ENCODE measurements at regions not wholly inside any gene's neighbourhood (a gene's known extent, or its start where the extent isn't known, plus 50 kb on each side); places are given as distances from the start of the nearest gene placed in this dataset.

DNA sequence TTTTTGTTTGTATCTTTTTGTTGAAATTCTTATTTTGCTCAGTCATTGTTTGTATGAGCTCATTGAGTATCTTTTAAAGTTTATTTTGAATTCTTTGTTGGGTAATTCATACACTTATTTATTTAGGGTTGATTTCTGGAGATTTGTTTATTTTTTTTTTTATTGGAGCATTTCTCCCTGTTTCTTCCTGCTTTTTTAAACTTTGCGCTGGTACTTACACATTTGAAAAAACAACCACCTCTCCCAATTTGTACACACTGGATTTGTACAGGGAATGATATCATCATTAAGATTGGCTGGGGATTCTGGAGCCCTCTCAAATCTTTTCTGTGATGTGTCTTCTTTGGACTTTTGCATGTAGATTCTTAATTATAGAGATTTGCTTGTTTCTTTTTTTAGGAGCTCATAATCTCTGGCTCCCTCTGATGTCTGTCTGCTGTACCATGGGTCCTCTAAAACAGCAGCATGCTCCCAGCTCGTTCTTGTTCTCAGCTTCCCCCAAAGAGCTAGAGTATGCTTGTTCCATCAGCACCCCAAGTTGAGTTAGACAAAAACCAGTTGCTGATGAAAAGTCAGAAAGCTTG lies 310.7 kb downstream of the DUSP10 start:
- no TSS peak for BruUV-seq (replicated peaks)
- Mint-ChIP-seq H3K36me3 (ENCODE audit: insufficient read depth, unreplicated experiment) (no peaks in the 10 kb centered on the region), H3K4me1 (ENCODE audit: low read depth, unreplicated experiment) (no peaks in the 10 kb centered on the region), H3K4me3 (ENCODE audit: unreplicated experiment) (no peak overlapping the region), H3K27ac (ENCODE audit: unreplicated experiment) (no peak overlapping the region), H3K27me3 (ENCODE audit: insufficient read depth, unreplicated experiment) (no peaks in the 10 kb centered on the region), H3K9me3 (ENCODE audit: unreplicated experiment) (peaks cover 13% of the 10 kb centered on the region)
- no peaks in the 10 kb centered on the region for H3K4me1 ChIP-seq
- H3K36me3 ChIP-seq (ENCODE audit: control insufficient read depth, insufficient read depth, low read length), result no peaks in the 10 kb centered on the region
- ChIA-PET CTCF (interaction anchor here (3.0 kb wide), 1 partner anchor 167 kb away, joined by 10 read pairs; no protein-coding TSS in a partner anchor), POLR2A (no interaction called here)
- DNase-seq, result no peak
- H3K4me3 ChIP-seq (ENCODE audit: low read depth, low read length), result no peak overlapping the region
- intact Hi-C loops (cut with micrococcal nuclease; ENCODE audit: unreplicated experiment), result no loop called here
- no peaks in the 10 kb centered on the region for H3K27me3 ChIP-seq (replicated peaks; ENCODE audit: control insufficient read depth, insufficient read depth, low read length)
- H3K9me3 ChIP-seq, result no peaks in the 10 kb centered on the region; the same call in 1 of the 2 replicates
- TF ChIP-seq, protein P1, sequence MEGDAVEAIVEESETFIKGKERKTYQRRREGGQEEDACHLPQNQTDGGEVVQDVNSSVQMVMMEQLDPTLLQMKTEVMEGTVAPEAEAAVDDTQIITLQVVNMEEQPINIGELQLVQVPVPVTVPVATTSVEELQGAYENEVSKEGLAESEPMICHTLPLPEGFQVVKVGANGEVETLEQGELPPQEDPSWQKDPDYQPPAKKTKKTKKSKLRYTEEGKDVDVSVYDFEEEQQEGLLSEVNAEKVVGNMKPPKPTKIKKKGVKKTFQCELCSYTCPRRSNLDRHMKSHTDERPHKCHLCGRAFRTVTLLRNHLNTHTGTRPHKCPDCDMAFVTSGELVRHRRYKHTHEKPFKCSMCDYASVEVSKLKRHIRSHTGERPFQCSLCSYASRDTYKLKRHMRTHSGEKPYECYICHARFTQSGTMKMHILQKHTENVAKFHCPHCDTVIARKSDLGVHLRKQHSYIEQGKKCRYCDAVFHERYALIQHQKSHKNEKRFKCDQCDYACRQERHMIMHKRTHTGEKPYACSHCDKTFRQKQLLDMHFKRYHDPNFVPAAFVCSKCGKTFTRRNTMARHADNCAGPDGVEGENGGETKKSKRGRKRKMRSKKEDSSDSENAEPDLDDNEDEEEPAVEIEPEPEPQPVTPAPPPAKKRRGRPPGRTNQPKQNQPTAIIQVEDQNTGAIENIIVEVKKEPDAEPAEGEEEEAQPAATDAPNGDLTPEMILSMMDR (IDR thresholded peaks at IDR 0.05; ENCODE audit: insufficient read depth in 1 of 2, low read depth in 1 of 2, low read length in 1 of 2, severe bottlenecking in 1 of 2, unreplicated experiment in 1 of 2), result no peak

DNA sequence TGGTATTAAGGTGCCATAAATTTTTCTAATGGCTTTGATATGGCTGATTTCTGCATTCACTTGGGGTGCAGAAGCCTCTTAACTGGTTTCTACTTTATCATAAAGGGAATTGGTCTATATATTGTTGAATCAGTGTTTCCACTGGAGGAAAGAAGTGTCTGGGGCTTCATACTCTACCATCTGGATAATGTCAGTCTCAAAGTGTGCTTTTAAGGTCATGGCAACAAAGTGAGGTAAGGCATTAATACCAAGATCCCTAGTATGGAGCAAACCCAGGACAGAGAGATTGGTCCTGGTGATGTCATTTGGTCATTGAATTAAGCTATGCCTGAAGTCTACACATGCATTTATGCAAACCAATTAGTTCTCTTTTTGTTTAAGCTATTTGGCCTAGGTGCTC lies 309.9 kb downstream of the DUSP10 start:
- no peaks in the 10 kb centered on the region for H3K27me3 ChIP-seq (replicated peaks; ENCODE audit: control insufficient read depth, insufficient read depth, low read length)
- no peaks in the 10 kb centered on the region for H3K4me1 Mint-ChIP-seq (ENCODE audit: low read depth, unreplicated experiment)
- H3K4me1 ChIP-seq, result no peaks in the 10 kb centered on the region
- ChIA-PET CTCF (interaction anchor here (3.0 kb wide), 1 partner anchor 168 kb away, joined by 10 read pairs; no protein-coding TSS in a partner anchor), POLR2A (no interaction called here)
- H3K36me3 Mint-ChIP-seq (ENCODE audit: insufficient read depth, unreplicated experiment), result no peaks in the 10 kb centered on the region
- H3K27ac Mint-ChIP-seq (ENCODE audit: unreplicated experiment), result no peak overlapping the region
- H3K4me3 Mint-ChIP-seq (ENCODE audit: unreplicated experiment), result no peak overlapping the region
- no peaks in the 10 kb centered on the region for H3K36me3 ChIP-seq (ENCODE audit: control insufficient read depth, insufficient read depth, low read length)
- H3K9me3 ChIP-seq, result no peaks in the 10 kb centered on the region; the same call in 1 of the 2 replicates
- BruUV-seq (replicated peaks), result no TSS peak
- no peak for DNase-seq
- no peaks in the 10 kb centered on the region for H3K27me3 Mint-ChIP-seq (ENCODE audit: insufficient read depth, unreplicated experiment)
- H3K4me3 ChIP-seq (ENCODE audit: low read depth, low read length), result no peak overlapping the region
- intact Hi-C loops (cut with micrococcal nuclease; ENCODE audit: unreplicated experiment), result no loop called here
- TF ChIP-seq, protein P1 (IDR thresholded peaks at IDR 0.05; ENCODE audit: insufficient read depth in 1 of 2, low read depth in 1 of 2, low read length in 1 of 2, severe bottlenecking in 1 of 2, unreplicated experiment in 1 of 2), result no peak
- H3K9me3 Mint-ChIP-seq (ENCODE audit: unreplicated experiment), result peaks cover 10% of the 10 kb centered on the region

DNA sequence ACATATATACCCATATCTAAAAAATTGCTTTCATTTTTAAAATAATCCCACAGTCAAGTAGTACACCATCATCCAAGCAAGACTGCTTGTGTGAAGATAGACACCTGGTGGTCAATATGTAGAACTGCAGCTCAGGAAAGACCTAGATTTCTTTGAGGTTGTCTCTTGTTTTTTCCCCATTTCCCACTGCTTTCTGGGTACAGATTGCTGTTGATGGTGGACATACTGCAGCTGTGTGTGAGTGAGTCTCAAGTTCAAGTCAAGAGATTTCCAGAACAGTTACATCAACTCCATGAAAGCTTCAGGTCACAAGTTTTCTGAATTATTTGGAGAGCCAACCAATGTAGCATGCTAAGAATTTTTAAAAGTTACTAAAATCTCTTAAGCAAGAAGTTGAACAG lies 306.4 kb downstream of the DUSP10 start:
- Mint-ChIP-seq H3K9me3 (ENCODE audit: unreplicated experiment) (no peaks in the 10 kb centered on the region), H3K4me1 (ENCODE audit: low read depth, unreplicated experiment) (no peaks in the 10 kb centered on the region), H3K36me3 (ENCODE audit: insufficient read depth, unreplicated experiment) (no peaks in the 10 kb centered on the region), H3K27ac (ENCODE audit: unreplicated experiment) (no peak overlapping the region), H3K27me3 (ENCODE audit: insufficient read depth, unreplicated experiment) (no peaks in the 10 kb centered on the region), H3K4me3 (ENCODE audit: unreplicated experiment) (no peak overlapping the region)
- peak in 1 of 2 experiments; percentile 27 for DNase-seq
- Histone ChIP-seq H3K9me3 (no peaks in the 10 kb centered on the region), H3K4me1 (no peaks in the 10 kb centered on the region), H3K27me3 (replicated peaks; ENCODE audit: control insufficient read depth, insufficient read depth, low read length) (no peaks in the 10 kb centered on the region), H3K4me3 (ENCODE audit: low read depth, low read length) (no peak overlapping the region), H3K36me3 (ENCODE audit: control insufficient read depth, insufficient read depth, low read length) (no peaks in the 10 kb centered on the region)
- intact Hi-C loops (cut with micrococcal nuclease; ENCODE audit: unreplicated experiment), result loop anchor here (1.0 kb wide), 4 partner anchors 100 to 561 kb away; no protein-coding TSS in a partner anchor
- CTCF ChIA-PET, result interaction anchor here (2.6 kb wide), 1 partner anchor 172 kb away, joined by 51 read pairs; no protein-coding TSS in a partner anchor
- TF ChIP-seq, protein P1 (IDR thresholded peaks at IDR 0.05; ENCODE audit: insufficient read depth in 1 of 2, low read depth in 1 of 2, low read length in 1 of 2, severe bottlenecking in 1 of 2, unreplicated experiment in 1 of 2), result peak; percentile 88
- POLR2A ChIA-PET, result interaction anchor here (1.0 kb wide), 1 partner anchor 172 kb away, joined by 3 read pairs; no protein-coding TSS in a partner anchor
- BruUV-seq (replicated peaks), result no TSS peak

All from Caco-2 (cell line).